ENCODE measurements at regions not wholly inside any gene's neighbourhood (a gene's known extent, or its start where the extent isn't known, plus 50 kb on each side); places are given as distances from the start of the nearest gene placed in this dataset.

DNA sequence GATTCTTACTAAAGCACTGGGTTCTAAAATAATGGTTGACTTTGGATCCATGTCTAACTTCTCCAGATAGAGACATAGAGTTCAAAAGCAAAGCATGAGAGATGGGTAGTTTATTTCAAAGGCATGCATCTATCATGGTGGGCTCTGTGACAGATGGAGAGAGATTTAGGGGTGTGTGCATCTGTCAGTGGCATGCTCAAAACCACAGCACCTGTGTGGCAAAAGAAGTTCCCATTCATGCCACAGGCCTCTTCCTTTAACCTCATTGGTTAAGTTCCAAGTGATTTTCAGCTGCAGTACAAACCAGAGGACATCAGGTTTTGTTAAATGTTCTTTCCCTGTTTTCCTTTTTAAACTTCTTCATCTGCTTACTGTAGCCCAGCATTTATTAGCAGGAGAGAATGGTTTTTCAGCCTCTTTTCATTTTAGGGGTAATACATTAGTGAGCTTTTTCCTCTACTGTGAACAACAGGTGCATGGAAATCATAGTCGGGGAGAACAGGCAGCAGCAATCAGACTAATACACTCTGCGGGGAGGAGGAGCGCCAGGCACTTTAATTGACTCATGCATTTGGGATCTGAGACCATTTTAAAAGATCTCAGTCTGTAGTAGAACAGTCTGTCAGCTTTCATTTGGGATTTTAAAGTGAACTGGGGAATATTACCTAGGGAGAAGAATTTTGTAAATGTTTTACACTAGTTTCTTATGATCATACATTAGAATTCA lies 52.4 kb upstream of the UPP2 start:
- DNase-seq (ENCODE audit: low read depth) = no peak
- TF ChIP-seq, protein P1, sequence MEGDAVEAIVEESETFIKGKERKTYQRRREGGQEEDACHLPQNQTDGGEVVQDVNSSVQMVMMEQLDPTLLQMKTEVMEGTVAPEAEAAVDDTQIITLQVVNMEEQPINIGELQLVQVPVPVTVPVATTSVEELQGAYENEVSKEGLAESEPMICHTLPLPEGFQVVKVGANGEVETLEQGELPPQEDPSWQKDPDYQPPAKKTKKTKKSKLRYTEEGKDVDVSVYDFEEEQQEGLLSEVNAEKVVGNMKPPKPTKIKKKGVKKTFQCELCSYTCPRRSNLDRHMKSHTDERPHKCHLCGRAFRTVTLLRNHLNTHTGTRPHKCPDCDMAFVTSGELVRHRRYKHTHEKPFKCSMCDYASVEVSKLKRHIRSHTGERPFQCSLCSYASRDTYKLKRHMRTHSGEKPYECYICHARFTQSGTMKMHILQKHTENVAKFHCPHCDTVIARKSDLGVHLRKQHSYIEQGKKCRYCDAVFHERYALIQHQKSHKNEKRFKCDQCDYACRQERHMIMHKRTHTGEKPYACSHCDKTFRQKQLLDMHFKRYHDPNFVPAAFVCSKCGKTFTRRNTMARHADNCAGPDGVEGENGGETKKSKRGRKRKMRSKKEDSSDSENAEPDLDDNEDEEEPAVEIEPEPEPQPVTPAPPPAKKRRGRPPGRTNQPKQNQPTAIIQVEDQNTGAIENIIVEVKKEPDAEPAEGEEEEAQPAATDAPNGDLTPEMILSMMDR (IDR thresholded peaks at IDR 0.05; ENCODE audit: low read depth, low read length, missing control alignments) = no peak
- no peak overlapping the region for H3K4me3 ChIP-seq (ENCODE audit: low read depth, low read length)

DNA sequence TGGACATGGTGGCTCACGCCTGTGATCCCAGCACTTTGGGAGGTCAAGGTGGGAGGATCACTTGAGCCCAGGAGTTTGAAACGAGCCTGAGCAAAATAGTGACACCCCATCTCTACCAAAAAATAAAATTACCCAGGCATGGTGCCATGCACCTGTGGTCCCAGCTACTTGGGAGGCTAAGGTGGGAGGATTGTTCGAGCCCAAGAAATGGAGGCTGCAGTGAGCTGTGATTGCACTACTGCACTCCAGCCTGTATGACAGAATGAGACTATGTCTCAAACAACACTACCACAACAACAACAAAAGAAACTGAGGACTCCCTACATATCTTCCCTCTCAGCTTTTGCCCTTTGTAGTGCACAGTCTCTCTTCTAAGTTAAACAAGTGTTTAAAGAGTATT lies 53.3 kb upstream of the UPP2 start:
- H3K4me3 ChIP-seq (ENCODE audit: low read depth, low read length) = no peak overlapping the region
- DNase-seq (ENCODE audit: low read depth) = no peak
- TF ChIP-seq, protein P1 (IDR thresholded peaks at IDR 0.05; ENCODE audit: low read depth, low read length, missing control alignments) = no peak

DNA sequence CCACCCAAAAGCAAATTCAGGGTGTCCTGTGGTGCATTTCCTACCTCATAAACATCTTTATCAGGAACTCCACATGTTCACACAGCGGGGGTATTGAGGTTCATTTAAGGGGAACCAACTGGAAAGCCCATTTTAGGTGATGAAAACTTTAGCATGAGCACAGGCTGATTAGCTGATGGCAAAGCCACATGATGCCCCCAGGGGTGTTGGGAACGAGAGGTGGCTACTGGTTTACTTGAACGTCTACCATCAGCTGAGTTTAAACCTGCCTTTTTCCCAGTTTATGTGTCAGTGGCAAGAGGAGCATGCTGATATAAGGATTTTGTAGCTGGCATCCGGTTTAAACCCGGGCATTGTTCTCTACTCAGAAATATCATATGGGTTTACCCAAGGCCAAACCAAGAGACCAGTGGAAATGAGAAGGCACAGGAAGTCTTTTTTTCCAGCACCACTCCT lies 54.5 kb upstream of the UPP2 start:
- TF ChIP-seq, protein P1 (IDR thresholded peaks at IDR 0.05; ENCODE audit: low read depth, low read length, missing control alignments) = no peak
- no peak for DNase-seq (ENCODE audit: low read depth)
- no peak overlapping the region for H3K4me3 ChIP-seq (ENCODE audit: low read depth, low read length)

DNA sequence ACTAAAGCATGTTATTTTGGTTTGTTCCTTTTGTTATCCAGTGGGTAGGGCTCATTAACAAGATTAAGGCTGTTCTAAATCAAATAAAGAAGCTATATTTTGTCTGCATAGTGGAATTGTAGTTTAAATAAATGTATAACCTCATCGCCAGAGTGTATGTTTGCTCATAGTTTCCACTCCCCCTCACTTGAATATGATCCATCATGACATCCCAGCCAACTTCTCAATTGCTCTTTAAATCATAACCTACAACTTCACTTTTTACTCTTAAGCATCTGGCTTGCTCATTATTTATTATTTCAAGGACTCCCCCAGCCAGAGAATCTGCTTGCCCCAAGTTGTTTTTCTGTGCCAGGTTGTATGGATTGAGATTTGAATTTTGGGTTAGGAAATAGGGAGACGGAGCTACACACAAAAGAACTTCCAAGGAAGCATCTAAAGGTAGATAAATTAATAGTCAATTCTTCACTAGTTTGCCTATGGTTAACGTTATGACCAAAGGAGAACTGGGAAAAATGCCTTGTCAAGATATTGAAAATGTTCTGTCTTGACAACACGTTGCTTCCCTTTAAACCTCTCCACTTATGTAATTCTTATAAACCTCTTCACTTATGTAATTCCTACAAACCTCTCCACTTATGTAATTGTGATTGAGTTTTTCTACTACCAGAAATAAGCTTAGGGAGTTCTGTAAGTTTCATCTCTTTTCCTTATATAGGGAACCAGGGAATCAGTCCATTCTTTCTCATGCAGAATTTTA lies 55.4 kb upstream of the UPP2 start:
- TF ChIP-seq, protein P1 (IDR thresholded peaks at IDR 0.05; ENCODE audit: low read depth, low read length, missing control alignments) = no peak
- no peak for DNase-seq (ENCODE audit: low read depth)
- no peak overlapping the region for H3K4me3 ChIP-seq (ENCODE audit: low read depth, low read length)

DNA sequence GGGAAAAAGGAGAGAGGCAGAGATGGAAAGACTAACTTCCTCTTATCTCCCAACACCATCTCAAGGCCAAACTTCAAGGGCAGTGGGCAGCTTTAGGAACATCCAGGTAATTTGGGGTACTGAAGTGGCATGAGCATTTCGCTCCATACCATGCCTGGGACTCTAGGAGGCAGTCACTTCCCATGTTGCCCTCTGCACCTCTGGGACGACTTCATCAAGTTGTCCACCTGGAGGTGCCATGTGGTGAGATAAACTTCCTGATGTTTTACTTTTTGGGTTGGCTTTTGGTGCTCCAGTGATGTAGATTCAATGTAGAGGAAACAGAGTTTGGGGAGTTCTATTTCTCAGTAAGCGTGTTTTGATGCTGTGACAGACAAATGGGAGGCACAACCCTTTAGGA lies 56.3 kb upstream of the UPP2 start:
- H3K4me3 ChIP-seq (ENCODE audit: low read depth, low read length) = no peak overlapping the region
- TF ChIP-seq, protein P1 (IDR thresholded peaks at IDR 0.05; ENCODE audit: low read depth, low read length, missing control alignments) = no peak
- no peak for DNase-seq (ENCODE audit: low read depth)

DNA sequence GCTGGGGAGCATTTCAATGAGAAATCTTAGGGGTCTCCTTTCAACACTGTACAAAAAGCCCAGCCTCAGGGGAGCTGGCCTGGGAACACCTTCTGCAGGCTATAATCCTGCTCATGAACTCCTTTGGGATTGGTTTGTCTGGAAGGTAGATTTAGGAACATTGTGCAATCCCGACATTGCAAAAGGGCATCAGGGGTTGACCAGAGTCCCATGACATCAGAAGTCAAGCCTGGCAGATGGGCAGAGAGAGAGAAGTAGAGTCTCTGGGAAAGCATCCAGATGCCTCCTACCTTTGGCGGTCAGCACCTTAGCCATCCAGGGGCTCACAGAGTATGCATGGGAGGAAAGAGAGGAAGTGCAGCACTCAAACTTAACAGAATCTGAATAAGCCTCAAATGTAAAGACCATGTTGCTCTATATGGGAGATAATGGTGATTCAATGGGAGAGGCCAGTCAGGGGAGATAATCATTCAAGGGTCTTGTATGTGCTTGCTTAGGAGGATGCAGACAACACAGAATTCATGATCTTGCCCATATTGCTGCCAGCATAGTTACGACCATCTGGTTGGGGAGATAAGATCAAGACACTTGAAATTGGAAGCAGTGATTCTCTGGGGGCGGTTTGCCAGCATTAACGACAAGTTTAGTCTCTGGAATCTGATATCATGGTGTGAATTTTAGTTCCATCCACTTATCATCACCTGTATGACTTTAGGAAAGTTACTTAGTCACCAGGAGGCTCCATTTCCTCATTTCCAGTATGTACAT lies 58.3 kb upstream of the UPP2 start:
- TF ChIP-seq, protein P1 (IDR thresholded peaks at IDR 0.05; ENCODE audit: low read depth, low read length, missing control alignments) = no peak
- DNase-seq (ENCODE audit: low read depth) = no peak
- no peak overlapping the region for H3K4me3 ChIP-seq (ENCODE audit: low read depth, low read length)
